IMR-90 (cell line): ENCODE measurements at regions not wholly inside any gene's neighbourhood (a gene's known extent, or its start where the extent isn't known, plus 50 kb on each side); places are given as distances from the start of the nearest gene placed in this dataset.

Source experiments
- ATAC-seq: fragments of 200-7000 bp; cut with Tn5 transposase; 2 replicates; pipeline ENCODE4 v1.9.1; 2020; ENCODE audit warnings: low read depth, mild to moderate bottlenecking, moderate library complexity
- BruUV-seq: library from RNA; stranded (reverse); fragments of 400-500 nt; replicated peaks from 2 replicates; lab custom pipeline; 2021; lab: Mats Ljungman, UMichigan
- CTCF ChIA-PET: fragments of 300-600 bp; formaldehyde crosslinking; extraction: SDS; loops from one replicate; lab custom pipeline; 2021; ENCODE audit warnings: antibody characterized with exemption; lab: Yijun Ruan, JAX
- POLR2A ChIA-PET: fragments of 300-600 bp; sonication (Branson Sonifier 250); formaldehyde crosslinking; loops from one replicate; lab custom pipeline; 2022; ENCODE audit warnings: antibody characterized with exemption; ENCODE audit not compliant: unreplicated experiment; lab: Charles Lee
- DNase-seq: peaks from one replicate; pipeline ENCODE4 v3.0.0; 2013
- H2AFZ ChIP-seq: replicated peaks from 2 replicates; pipeline ENCODE3; 2013; ENCODE audit warnings: low read length, mild to moderate bottlenecking; ENCODE audit not compliant: poor library complexity
- H2AK5ac ChIP-seq: 2 replicates; pipeline ENCODE4 v1.6.1; 2013; ENCODE audit warnings: low read depth, low read length, inconsistent platforms
- H2AK9ac ChIP-seq: replicated peaks from 2 replicates; pipeline ENCODE3; 2013; ENCODE audit warnings: mild to moderate bottlenecking, low read depth, low read length, moderate library complexity; ENCODE audit not compliant: poor library complexity
- H2BK120ac ChIP-seq: 2 replicates; pipeline ENCODE4 v1.6.1; 2013; ENCODE audit warnings: low read depth, low read length, inconsistent platforms
- H2BK15ac ChIP-seq: 3 replicates; pipeline ENCODE4 v1.6.1; 2013; ENCODE audit warnings: low read depth, low read length, inconsistent platforms
- H2BK20ac ChIP-seq: 2 replicates; pipeline ENCODE4 v1.6.1; 2013; ENCODE audit warnings: low read depth, mild to moderate bottlenecking, inconsistent platforms, low read length, moderate library complexity
- H2BK5ac ChIP-seq: 2 replicates; pipeline ENCODE4 v1.6.1; 2013; ENCODE audit warnings: mild to moderate bottlenecking, low read depth, low read length, inconsistent platforms; ENCODE audit not compliant: poor library complexity, severe bottlenecking
- H3K14ac ChIP-seq: replicated peaks from 2 replicates; pipeline ENCODE4 v1.6.1; 2013; ENCODE audit warnings: low read depth, low read length, inconsistent platforms
- H3K18ac ChIP-seq: 2 replicates; pipeline ENCODE4 v1.6.1; 2013; ENCODE audit warnings: low read depth, low read length, control low read depth
- H3K23ac ChIP-seq: 2 replicates; pipeline ENCODE4 v1.6.1; 2013; ENCODE audit warnings: low read depth, low read length, inconsistent platforms
- H3K27ac ChIP-seq: 2 replicates; pipeline ENCODE4 v1.5.1; 2013; ENCODE audit warnings: mild to moderate bottlenecking, control low read depth, low read length; ENCODE audit not compliant: insufficient read depth
- H3K27me3 ChIP-seq: 2 replicates; pipeline ENCODE4 v1.6.1; 2013; ENCODE audit warnings: low read length; ENCODE audit not compliant: control insufficient read depth, insufficient read depth
- H3K36me3 ChIP-seq: 2 replicates; pipeline ENCODE4 v1.6.1; 2013; ENCODE audit warnings: low read length, mixed read lengths; ENCODE audit not compliant: control insufficient read depth, insufficient read depth
- H3K4ac ChIP-seq: 2 replicates; pipeline ENCODE4 v1.6.1; 2013; ENCODE audit warnings: low read depth, low read length, inconsistent platforms
- H3K4me1 ChIP-seq: 2 replicates; pipeline ENCODE4 v1.6.1; 2013; ENCODE audit warnings: low read length, mixed read lengths; ENCODE audit not compliant: control insufficient read depth, insufficient read depth
- H3K4me2 ChIP-seq: 2 replicates; pipeline ENCODE4 v1.6.1; 2013; ENCODE audit warnings: low read depth, mild to moderate bottlenecking, control low read depth, low read length, moderate library complexity
- H3K4me3 ChIP-seq: 2 replicates; pipeline ENCODE4 v1.5.1; 2013; ENCODE audit warnings: low read depth, mild to moderate bottlenecking, control low read depth, low read length, moderate library complexity; ENCODE audit not compliant: insufficient read depth
- H3K56ac ChIP-seq: 2 replicates; pipeline ENCODE4 v1.6.1; 2013; ENCODE audit warnings: low read length, inconsistent platforms; ENCODE audit not compliant: insufficient read depth; ENCODE audit errors: extremely low read depth
- H3K79me1 ChIP-seq, 2 experiments: 2 replicates each; pipeline ENCODE4 v1.6.1; 2013; ENCODE audit warnings: low read length in 2 of 2, inconsistent platforms in 1 of 2, low read depth in 1 of 2
- H3K9ac ChIP-seq: 2 replicates; pipeline ENCODE4 v1.6.1; 2013; ENCODE audit warnings: low read depth, low read length, control low read depth
- H3K9me1 ChIP-seq: 2 replicates; pipeline ENCODE4 v1.6.1; 2013; ENCODE audit warnings: low read length, inconsistent platforms; ENCODE audit not compliant: insufficient read depth
- H3K9me3 ChIP-seq: 2 replicates; pipeline ENCODE4 v1.6.1; 2013; ENCODE audit warnings: low read length; ENCODE audit not compliant: control insufficient read depth, insufficient read depth
- H4K20me1 ChIP-seq: 2 replicates; pipeline ENCODE4 v1.6.1; 2013; ENCODE audit warnings: low read length, inconsistent platforms; ENCODE audit not compliant: insufficient read depth
- H4K5ac ChIP-seq: 2 replicates; pipeline ENCODE4 v1.6.1; 2013; ENCODE audit warnings: mild to moderate bottlenecking, low read depth, low read length, control low read depth
- H4K8ac ChIP-seq, 2 experiments: 2 replicates each; pipeline ENCODE4 v1.6.1; 2013; ENCODE audit warnings: low read depth in 2 of 2, low read length in 2 of 2, control low read depth in 1 of 2, inconsistent platforms in 1 of 2
- H4K91ac ChIP-seq: 2 replicates; pipeline ENCODE4 v1.6.1; 2013; ENCODE audit warnings: low read depth, low read length, inconsistent platforms; ENCODE audit not compliant: insufficient read depth
- BHLHE40 ChIP-seq: fragments of 150-350 bp; IDR thresholded peaks from 2 replicates; pipeline ENCODE4 v1.6.1; 2016; ENCODE audit warnings: mild to moderate bottlenecking, low read depth, low read length
- CEBPB ChIP-seq: IDR thresholded peaks from 2 replicates; pipeline ENCODE4 v1.6.1; 2012; ENCODE audit warnings: low read depth, low read length, improper control_type of control experiment
- CHD1 ChIP-seq: IDR thresholded peaks from 2 replicates; pipeline ENCODE4 v1.6.1; 2012; ENCODE audit warnings: low read depth, low read length, improper control_type of control experiment
- CTCF ChIP-seq: conservative IDR thresholded peaks from 2 replicates; pipeline ENCODE4 v1.5.1; 2012; ENCODE audit warnings: mild to moderate bottlenecking, low read depth, low read length, improper control_type of control experiment
- ELK1 ChIP-seq: fragments of 150-350 bp; IDR thresholded peaks from 2 replicates; pipeline ENCODE4 v1.6.1; 2016; ENCODE audit warnings: low read depth, mild to moderate bottlenecking, low read length, moderate library complexity, borderline replicate concordance
- FOS ChIP-seq: fragments of 150-350 bp; IDR thresholded peaks from 2 replicates; pipeline ENCODE4 v1.6.1; 2016; ENCODE audit warnings: low read depth, low read length
- MAFK ChIP-seq: IDR thresholded peaks from 2 replicates; pipeline ENCODE4 v1.6.1; 2012; ENCODE audit warnings: low read depth, low read length, improper control_type of control experiment
- MAZ ChIP-seq: IDR thresholded peaks from 2 replicates; pipeline ENCODE4 v1.6.1; 2012; ENCODE audit warnings: low read depth, mild to moderate bottlenecking, low read length, improper control_type of control experiment, moderate library complexity, borderline replicate concordance
- MXI1 ChIP-seq: IDR thresholded peaks from 2 replicates; pipeline ENCODE4 v1.6.1; 2012; ENCODE audit warnings: low read depth, mild to moderate bottlenecking, low read length, moderate library complexity, borderline replicate concordance
- NFE2L2 ChIP-seq: fragments of 150-350 bp; IDR thresholded peaks from 2 replicates; pipeline ENCODE4 v1.6.1; 2016; ENCODE audit warnings: low read depth, mild to moderate bottlenecking, low read length
- POLR2A ChIP-seq: IDR thresholded peaks from 2 replicates; pipeline ENCODE4 v1.6.1; 2012; ENCODE audit warnings: mild to moderate bottlenecking, low read depth, low read length
- RAD21 ChIP-seq: IDR thresholded peaks from 2 replicates; pipeline ENCODE4 v1.6.1; 2012; ENCODE audit warnings: low read length, improper control_type of control experiment
- RCOR1 ChIP-seq: IDR thresholded peaks from 2 replicates; pipeline ENCODE4 v1.6.1; 2012; ENCODE audit warnings: mild to moderate bottlenecking, low read length, improper control_type of control experiment; ENCODE audit not compliant: insufficient replicate concordance
- RFX5 ChIP-seq: IDR thresholded peaks from 2 replicates; pipeline ENCODE4 v1.8.0; 2012; ENCODE audit warnings: low read depth, mild to moderate bottlenecking, low read length, moderate library complexity
- SMC3 ChIP-seq: fragments of 150-350 bp; IDR thresholded peaks from 2 replicates; pipeline ENCODE4 v1.6.1; 2016; ENCODE audit warnings: low read depth, mild to moderate bottlenecking, antibody characterized with exemption, low read length, moderate library complexity
- USF2 ChIP-seq: fragments of 150-350 bp; IDR thresholded peaks from 2 replicates; pipeline ENCODE4 v1.6.1; 2017; ENCODE audit warnings: mild to moderate bottlenecking, antibody characterized with exemption, low read length, low read depth
- WGBS, 2 experiments: methylation state at CpG; one replicate each; pipeline versions ENCODE4 v1.1.5 to v1.1.7; 2013; ENCODE audit warnings: missing lambda C conversion rate in 2 of 2; ENCODE audit not compliant: insufficient read length in 1 of 2; ENCODE audit errors: extremely low coverage in 2 of 2; 5-methylcytosine and 5-hydroxymethylcytosine counted together
- dilution Hi-C: fragments of 300-500 bp; cut with HindIII; formaldehyde crosslinking; loops from one replicate; pipeline ENCODE4 v1.14.3; 2018; ENCODE audit warnings: low sequenced_read_pairs; ENCODE audit not compliant: unreplicated experiment
- in situ Hi-C: fragments of 300-500 bp; cut with MboI; formaldehyde crosslinking; loops from 3 replicates; pipeline ENCODE4 v1.14.3; 2019; ENCODE audit warnings: low sequenced_read_pairs, inconsistent platforms, mixed read lengths
- intact Hi-C: fragments of 100-400 bp; cut with micrococcal nuclease; formaldehyde crosslinking; loops from 2 replicates; pipeline ENCODE4 v1.10.0; 2022

- no peak for ATAC-seq
Measured at GRCh38 chr5:133686566-133686965, 74.2 kb upstream of the FSTL4 start.

More at GRCh38 chr5:133686566-133686965, 74.2 kb upstream of the FSTL4 start:
- Histone ChIP-seq H4K20me1 (no peaks in the 10 kb centered on the region), H4K91ac (no peak overlapping the region), H3K4me1 (no peaks in the 10 kb centered on the region), H3K36me3 (no peaks in the 10 kb centered on the region), H2AK9ac (no peak overlapping the region), H3K9ac (no peak overlapping the region), H3K4me3 (no peak overlapping the region), H3K27me3 (peaks cover 5% of the 10 kb centered on the region), H2BK15ac (no peak overlapping the region), H3K27ac (no peak overlapping the region), H2AFZ (no peak overlapping the region), H4K5ac (no peak overlapping the region), H3K18ac (no peak overlapping the region), H3K9me1 (no peaks in the 10 kb centered on the region), H3K79me1 (no peaks in the 10 kb centered on the region), H2BK120ac (no peak overlapping the region), H2BK5ac (no peak overlapping the region), H3K9me3 (no peaks in the 10 kb centered on the region), H2BK20ac (no peak overlapping the region), H2AK5ac (no peak overlapping the region), H3K4me2 (no peak overlapping the region), H3K14ac (no peak overlapping the region), H3K4ac (no peak overlapping the region), H4K8ac (no peak overlapping the region), H3K56ac (no peak overlapping the region), H3K23ac (no peak overlapping the region)
- BruUV-seq = no TSS peak
- WGBS, 2 experiments = 33% methylated on average over 1 of the region's 3 CpGs; no CpG with 5 or more reads in 1 of the 2 experiments
- no peak for DNase-seq
- TF ChIP-seq MAZ (no peak), POLR2A (no peak), NFE2L2 (no peak), FOS (no peak), USF2 (no peak), RAD21 (no peak), CTCF (no peak), MAFK (no peak), BHLHE40 (no peak), RCOR1 (no peak), CEBPB (no peak), MXI1 (no peak), CHD1 (no peak), SMC3 (no peak), ELK1 (no peak), RFX5 (no peak)
- in situ Hi-C loops = no loop called here
- ChIA-PET CTCF (no interaction called here), POLR2A (no interaction called here)
- dilution Hi-C loops = no loop called here
- intact Hi-C loops = no loop called here
